Gastroesophageal sphincter (tissue), 3 donors: ENCODE measurements at regions not wholly inside any gene's neighbourhood (a gene's known extent, or its start where the extent isn't known, plus 50 kb on each side); places are given as distances from the start of the nearest gene placed in this dataset.

Experiments
- CTCF ChIP-seq, 4 experiments: fragments of 200-600 bp in 2 of 4; fragments of 450-650 bp in 2 of 4; sonication (generic) in 1 of 4; IDR thresholded peaks; one replicate each; pipeline ENCODE4 v1.5.1; 2017 to 2019; ENCODE audit warnings: antibody characterized with exemption in 4 of 4, mild to moderate bottlenecking in 2 of 4, moderate library complexity in 2 of 4
- EP300 ChIP-seq: sonication (generic); formaldehyde crosslinking; IDR thresholded peaks from one replicate; pipeline ENCODE4 v1.6.1; 2017; ENCODE audit warnings: antibody characterized with exemption, mild to moderate bottlenecking
- POLR2A ChIP-seq, 2 donors: fragments of 450-650 bp; IDR thresholded peaks; one replicate each; pipeline ENCODE4 v1.6.1; 2017; ENCODE audit warnings: antibody characterized with exemption in 2 of 2, mild to moderate bottlenecking in 2 of 2, moderate library complexity in 1 of 2
- POLR2AphosphoS5 ChIP-seq: sonication (generic); formaldehyde crosslinking; IDR thresholded peaks from one replicate; pipeline ENCODE4 v1.6.1; 2017; ENCODE audit warnings: antibody characterized with exemption

- TF ChIP-seq CTCF (IDR thresholded peaks at IDR 0.05) (no peak), POLR2AphosphoS5 (no peak), EP300 (no peak), POLR2A (IDR thresholded peaks at IDR 0.05) (no peak)
Measured at GRCh38 chr2:67204349-67204748, 192.8 kb upstream of the ETAA1 start.
